ENCODE measurements at regions not wholly inside any gene's neighbourhood (a gene's known extent, or its start where the extent isn't known, plus 50 kb on each side); places are given as distances from the start of the nearest gene placed in this dataset.

DNA sequence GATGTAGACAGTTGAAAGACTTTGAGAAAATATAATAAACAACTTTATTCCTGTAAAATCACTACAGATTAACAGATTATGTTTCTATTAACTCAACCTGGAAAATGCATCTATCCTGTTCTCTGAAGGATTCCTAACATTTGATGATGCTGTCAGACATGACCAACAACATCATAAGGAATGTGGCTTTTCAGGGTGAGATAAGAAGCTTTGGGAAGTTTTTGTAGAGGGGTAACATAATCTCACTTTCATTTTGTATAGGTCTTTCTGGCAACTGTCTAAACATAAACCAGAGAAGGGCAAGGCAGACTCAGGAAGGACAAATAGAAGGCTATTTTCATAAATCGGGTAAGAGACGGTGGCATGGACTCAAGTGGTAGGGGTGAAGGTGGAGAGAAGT is 112.2 kb downstream of the TES start:
- Histone ChIP-seq H3K4me3 (replicated peaks; ENCODE audit: insufficient read depth, low read length) (no peak overlapping the region), H3K27ac (replicated peaks) (no peak overlapping the region), H3K27me3 (ENCODE audit: insufficient read depth, poor library complexity, severe bottlenecking) (no peaks in the 10 kb centered on the region)
- no peak for DNase-seq (ENCODE audit: low read depth in 1 of 2, low spot score in 1 of 2)
- TF ChIP-seq SPI1 (IDR thresholded peaks at IDR 0.05; ENCODE audit: borderline replicate concordance, low read depth), result no peak
- TF ChIP-seq GABPA (IDR thresholded peaks at IDR 0.05; ENCODE audit: low read depth), result no peak
- TF ChIP-seq, protein P1, sequence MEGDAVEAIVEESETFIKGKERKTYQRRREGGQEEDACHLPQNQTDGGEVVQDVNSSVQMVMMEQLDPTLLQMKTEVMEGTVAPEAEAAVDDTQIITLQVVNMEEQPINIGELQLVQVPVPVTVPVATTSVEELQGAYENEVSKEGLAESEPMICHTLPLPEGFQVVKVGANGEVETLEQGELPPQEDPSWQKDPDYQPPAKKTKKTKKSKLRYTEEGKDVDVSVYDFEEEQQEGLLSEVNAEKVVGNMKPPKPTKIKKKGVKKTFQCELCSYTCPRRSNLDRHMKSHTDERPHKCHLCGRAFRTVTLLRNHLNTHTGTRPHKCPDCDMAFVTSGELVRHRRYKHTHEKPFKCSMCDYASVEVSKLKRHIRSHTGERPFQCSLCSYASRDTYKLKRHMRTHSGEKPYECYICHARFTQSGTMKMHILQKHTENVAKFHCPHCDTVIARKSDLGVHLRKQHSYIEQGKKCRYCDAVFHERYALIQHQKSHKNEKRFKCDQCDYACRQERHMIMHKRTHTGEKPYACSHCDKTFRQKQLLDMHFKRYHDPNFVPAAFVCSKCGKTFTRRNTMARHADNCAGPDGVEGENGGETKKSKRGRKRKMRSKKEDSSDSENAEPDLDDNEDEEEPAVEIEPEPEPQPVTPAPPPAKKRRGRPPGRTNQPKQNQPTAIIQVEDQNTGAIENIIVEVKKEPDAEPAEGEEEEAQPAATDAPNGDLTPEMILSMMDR (IDR thresholded peaks at IDR 0.05; ENCODE audit: insufficient read depth, low read length), result no peak
- TF ChIP-seq POLR2AphosphoS5 (IDR thresholded peaks at IDR 0.05; ENCODE audit: low read depth), result no peak
- TF ChIP-seq, protein P2, sequence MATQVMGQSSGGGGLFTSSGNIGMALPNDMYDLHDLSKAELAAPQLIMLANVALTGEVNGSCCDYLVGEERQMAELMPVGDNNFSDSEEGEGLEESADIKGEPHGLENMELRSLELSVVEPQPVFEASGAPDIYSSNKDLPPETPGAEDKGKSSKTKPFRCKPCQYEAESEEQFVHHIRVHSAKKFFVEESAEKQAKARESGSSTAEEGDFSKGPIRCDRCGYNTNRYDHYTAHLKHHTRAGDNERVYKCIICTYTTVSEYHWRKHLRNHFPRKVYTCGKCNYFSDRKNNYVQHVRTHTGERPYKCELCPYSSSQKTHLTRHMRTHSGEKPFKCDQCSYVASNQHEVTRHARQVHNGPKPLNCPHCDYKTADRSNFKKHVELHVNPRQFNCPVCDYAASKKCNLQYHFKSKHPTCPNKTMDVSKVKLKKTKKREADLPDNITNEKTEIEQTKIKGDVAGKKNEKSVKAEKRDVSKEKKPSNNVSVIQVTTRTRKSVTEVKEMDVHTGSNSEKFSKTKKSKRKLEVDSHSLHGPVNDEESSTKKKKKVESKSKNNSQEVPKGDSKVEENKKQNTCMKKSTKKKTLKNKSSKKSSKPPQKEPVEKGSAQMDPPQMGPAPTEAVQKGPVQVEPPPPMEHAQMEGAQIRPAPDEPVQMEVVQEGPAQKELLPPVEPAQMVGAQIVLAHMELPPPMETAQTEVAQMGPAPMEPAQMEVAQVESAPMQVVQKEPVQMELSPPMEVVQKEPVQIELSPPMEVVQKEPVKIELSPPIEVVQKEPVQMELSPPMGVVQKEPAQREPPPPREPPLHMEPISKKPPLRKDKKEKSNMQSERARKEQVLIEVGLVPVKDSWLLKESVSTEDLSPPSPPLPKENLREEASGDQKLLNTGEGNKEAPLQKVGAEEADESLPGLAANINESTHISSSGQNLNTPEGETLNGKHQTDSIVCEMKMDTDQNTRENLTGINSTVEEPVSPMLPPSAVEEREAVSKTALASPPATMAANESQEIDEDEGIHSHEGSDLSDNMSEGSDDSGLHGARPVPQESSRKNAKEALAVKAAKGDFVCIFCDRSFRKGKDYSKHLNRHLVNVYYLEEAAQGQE (IDR thresholded peaks at IDR 0.05; ENCODE audit: insufficient replicate concordance, low read depth), result no peak

DNA sequence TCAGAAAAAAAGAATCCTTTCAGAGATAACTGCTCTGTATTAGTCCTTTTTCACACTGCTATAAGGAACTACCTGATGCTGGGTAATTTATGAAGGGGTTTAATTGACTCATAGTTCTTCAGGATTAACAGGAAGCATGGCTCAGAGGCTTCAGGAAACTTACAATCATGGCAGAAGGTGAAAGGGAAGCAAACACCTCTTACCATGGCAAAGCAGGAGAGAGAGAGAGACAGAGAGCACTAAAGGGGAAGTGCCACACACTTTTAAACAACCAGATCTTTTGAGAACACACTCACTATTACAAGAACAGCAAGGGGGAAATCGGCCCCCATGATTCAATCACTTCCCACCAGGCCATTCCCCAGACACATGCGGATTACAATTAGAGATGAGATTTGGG is 114.2 kb downstream of the TES start:
- no peak overlapping the region for H3K4me3 ChIP-seq (replicated peaks; ENCODE audit: insufficient read depth, low read length)
- H3K27ac ChIP-seq (replicated peaks), result no peak overlapping the region
- TF ChIP-seq SPI1 (IDR thresholded peaks at IDR 0.05; ENCODE audit: borderline replicate concordance, low read depth) (peak; percentile 52; the same call in 1 of the 2 replicates), GABPA (IDR thresholded peaks at IDR 0.05; ENCODE audit: low read depth) (no peak)
- TF ChIP-seq, protein P2 (IDR thresholded peaks at IDR 0.05; ENCODE audit: insufficient replicate concordance, low read depth), result no peak
- no peaks in the 10 kb centered on the region for H3K27me3 ChIP-seq (ENCODE audit: insufficient read depth, poor library complexity, severe bottlenecking)
- no peak for DNase-seq (ENCODE audit: low read depth in 1 of 2, low spot score in 1 of 2)

DNA sequence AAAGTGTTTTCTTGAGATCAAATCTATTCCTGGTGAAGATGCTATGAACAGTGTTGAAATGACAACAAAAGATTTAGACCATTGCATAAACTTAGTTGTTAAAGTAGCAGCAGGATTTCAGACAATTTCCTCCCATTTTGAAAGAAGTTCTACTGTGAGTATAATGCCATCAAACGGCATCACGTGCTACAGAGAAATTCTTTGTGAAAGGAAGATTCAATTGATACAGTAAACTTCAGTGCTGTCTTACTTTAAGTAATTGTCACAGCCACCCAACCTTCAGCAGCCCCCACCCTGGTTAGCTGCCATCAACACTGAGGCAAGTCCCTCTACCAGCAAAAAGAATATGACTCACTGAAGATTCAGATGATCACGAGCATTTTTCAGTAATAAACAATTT is 115.2 kb downstream of the TES start:
- no peaks in the 10 kb centered on the region for H3K27me3 ChIP-seq (ENCODE audit: insufficient read depth, poor library complexity, severe bottlenecking)
- DNase-seq (ENCODE audit: low read depth in 1 of 2, low spot score in 1 of 2), result no peak
- TF ChIP-seq GABPA (IDR thresholded peaks at IDR 0.05; ENCODE audit: low read depth) (no peak), SPI1 (IDR thresholded peaks at IDR 0.05; ENCODE audit: borderline replicate concordance, low read depth) (no peak), POLR2AphosphoS5 (IDR thresholded peaks at IDR 0.05; ENCODE audit: low read depth) (no peak)
- TF ChIP-seq, protein P2 (IDR thresholded peaks at IDR 0.05; ENCODE audit: insufficient replicate concordance, low read depth), result no peak
- TF ChIP-seq, protein P1 (IDR thresholded peaks at IDR 0.05; ENCODE audit: insufficient read depth, low read length), result no peak
- H3K27ac ChIP-seq (replicated peaks), result no peak overlapping the region
- no peak overlapping the region for H3K4me3 ChIP-seq (replicated peaks; ENCODE audit: insufficient read depth, low read length)

Data from HL-60 (cell line).